ENCODE measurements at regions not wholly inside any gene's neighbourhood (a gene's known extent, or its start where the extent isn't known, plus 50 kb on each side); places are given as distances from the start of the nearest gene placed in this dataset.

DNA sequence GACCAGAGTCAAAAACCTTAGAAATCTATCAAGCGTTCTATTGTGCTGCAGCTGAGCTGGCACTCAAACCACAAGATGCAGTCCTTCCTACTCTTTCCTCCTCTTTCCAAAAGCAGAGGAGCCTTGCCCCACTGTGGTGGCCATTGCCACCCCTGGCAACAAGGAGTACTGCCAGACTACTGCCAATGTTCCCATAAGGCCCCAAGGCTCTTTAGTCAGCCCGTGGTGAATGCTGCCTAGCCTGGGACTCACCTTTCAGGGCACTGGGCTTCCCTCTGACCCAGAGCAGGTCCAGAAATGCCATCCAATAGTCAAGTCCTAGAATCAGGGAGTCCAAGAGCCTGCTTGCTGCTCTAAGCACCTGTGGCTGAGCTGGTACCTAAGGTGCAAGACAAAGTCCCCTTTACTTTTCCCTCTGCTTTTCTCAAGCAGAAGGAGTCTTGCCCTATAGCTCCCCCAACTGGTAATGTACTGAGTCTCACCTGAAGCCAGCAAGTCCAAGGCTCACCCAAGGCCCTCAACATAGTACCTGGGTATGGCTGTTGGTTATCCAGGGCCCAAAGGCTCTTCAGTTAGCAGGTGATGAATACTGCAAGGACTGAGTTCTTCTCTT is 219.4 kb downstream of the ATPSCKMT start:
- TF ChIP-seq EZH2phosphoT487 (IDR thresholded peaks at IDR 0.05; ENCODE audit: borderline replicate concordance, low read depth, low read length) = no peak
- TF ChIP-seq, protein P1, sequence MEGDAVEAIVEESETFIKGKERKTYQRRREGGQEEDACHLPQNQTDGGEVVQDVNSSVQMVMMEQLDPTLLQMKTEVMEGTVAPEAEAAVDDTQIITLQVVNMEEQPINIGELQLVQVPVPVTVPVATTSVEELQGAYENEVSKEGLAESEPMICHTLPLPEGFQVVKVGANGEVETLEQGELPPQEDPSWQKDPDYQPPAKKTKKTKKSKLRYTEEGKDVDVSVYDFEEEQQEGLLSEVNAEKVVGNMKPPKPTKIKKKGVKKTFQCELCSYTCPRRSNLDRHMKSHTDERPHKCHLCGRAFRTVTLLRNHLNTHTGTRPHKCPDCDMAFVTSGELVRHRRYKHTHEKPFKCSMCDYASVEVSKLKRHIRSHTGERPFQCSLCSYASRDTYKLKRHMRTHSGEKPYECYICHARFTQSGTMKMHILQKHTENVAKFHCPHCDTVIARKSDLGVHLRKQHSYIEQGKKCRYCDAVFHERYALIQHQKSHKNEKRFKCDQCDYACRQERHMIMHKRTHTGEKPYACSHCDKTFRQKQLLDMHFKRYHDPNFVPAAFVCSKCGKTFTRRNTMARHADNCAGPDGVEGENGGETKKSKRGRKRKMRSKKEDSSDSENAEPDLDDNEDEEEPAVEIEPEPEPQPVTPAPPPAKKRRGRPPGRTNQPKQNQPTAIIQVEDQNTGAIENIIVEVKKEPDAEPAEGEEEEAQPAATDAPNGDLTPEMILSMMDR (conservative IDR thresholded peaks at IDR 0.05; ENCODE audit: low read length) = 0 out of 2 replicates have a peak, but pooled peaks have one; percentile 31
